Peyer's patch (tissue), 4 donors: ENCODE measurements at regions not wholly inside any gene's neighbourhood (a gene's known extent, or its start where the extent isn't known, plus 50 kb on each side); places are given as distances from the start of the nearest gene placed in this dataset.

Source experiments
- DNase-seq, 3 donors: peaks; one replicate each; pipeline ENCODE4 v3.0.0-alpha.2; 2017 to 2019
- H3K27ac ChIP-seq, 4 donors: fragments of 200-600 bp; sonication (generic); one replicate each; pipeline ENCODE4 v1.5.1; 2016 to 2019
- H3K27me3 ChIP-seq, 2 donors: fragments of 200-600 bp; sonication (generic); one replicate each; pipeline ENCODE4 v1.5.1; 2019
- H3K36me3 ChIP-seq, 3 donors: fragments of 200-600 bp; sonication (generic); one replicate each; pipeline ENCODE4 v1.5.1; 2016 to 2019
- H3K4me1 ChIP-seq, 4 donors: fragments of 200-600 bp; sonication (generic); one replicate each; pipeline ENCODE4 v1.5.1; 2016 to 2019
- H3K4me3 ChIP-seq, 4 donors: fragments of 200-600 bp; sonication (generic); 1 replicate in 3 of 4; 2 replicates in 1 of 4; pipeline ENCODE4 v1.5.1; 2016 to 2019; ENCODE audit warnings: mild to moderate bottlenecking in 1 of 4
- H3K9me3 ChIP-seq, 4 donors: fragments of 200-600 bp; sonication (generic); one replicate each; pipeline ENCODE4 v1.5.1; 2016 to 2019; ENCODE audit warnings: mild to moderate bottlenecking in 1 of 4
- POLR2A ChIP-seq, 2 donors: fragments of 450-650 bp; IDR thresholded peaks; one replicate each; pipeline ENCODE4 v1.5.1; 2017; ENCODE audit warnings: antibody characterized with exemption in 2 of 2, mild to moderate bottlenecking in 2 of 2, moderate library complexity in 2 of 2
- TF ChIP-seq, protein P1 (sequence below), 6 experiments: fragments of 450-650 bp in 4 of 6; fragments of 200-600 bp in 2 of 6; sonication (generic) in 1 of 6; IDR thresholded peaks; one replicate each; pipeline ENCODE4 v1.5.1; 2017 to 2019; ENCODE audit warnings: antibody characterized with exemption in 6 of 6, mild to moderate bottlenecking in 3 of 6, moderate library complexity in 1 of 6

DNA sequence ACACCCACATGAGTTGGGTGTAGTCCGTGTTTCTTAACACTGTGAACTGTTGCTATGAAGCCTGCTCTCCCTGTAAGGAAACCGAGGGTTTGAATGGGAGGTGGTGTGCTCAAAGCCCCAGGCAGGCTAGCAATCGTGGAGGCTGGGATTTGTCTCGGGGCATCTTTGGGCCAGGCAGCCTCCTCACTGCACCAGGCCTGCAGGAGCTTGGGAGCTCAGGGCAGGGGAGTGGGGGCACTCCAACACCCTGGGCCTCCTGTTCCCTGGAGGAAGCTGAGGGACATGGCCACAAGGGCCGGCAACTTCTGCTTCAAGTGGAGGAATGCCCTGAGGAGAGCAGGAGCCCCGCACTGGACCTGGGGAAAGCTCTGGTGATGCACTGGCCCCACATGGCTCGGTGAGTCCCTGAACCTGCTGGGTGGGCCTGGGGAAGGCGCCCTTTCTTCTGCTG lies 164.7 kb upstream of the B3GAT1 start:
- no peaks in the 10 kb centered on the region for H3K9me3 ChIP-seq
- H3K27me3 ChIP-seq: no peaks in the 10 kb centered on the region
- H3K36me3 ChIP-seq: no peaks in the 10 kb centered on the region
- TF ChIP-seq POLR2A (IDR thresholded peaks at IDR 0.05): no peak
- TF ChIP-seq, protein P1, sequence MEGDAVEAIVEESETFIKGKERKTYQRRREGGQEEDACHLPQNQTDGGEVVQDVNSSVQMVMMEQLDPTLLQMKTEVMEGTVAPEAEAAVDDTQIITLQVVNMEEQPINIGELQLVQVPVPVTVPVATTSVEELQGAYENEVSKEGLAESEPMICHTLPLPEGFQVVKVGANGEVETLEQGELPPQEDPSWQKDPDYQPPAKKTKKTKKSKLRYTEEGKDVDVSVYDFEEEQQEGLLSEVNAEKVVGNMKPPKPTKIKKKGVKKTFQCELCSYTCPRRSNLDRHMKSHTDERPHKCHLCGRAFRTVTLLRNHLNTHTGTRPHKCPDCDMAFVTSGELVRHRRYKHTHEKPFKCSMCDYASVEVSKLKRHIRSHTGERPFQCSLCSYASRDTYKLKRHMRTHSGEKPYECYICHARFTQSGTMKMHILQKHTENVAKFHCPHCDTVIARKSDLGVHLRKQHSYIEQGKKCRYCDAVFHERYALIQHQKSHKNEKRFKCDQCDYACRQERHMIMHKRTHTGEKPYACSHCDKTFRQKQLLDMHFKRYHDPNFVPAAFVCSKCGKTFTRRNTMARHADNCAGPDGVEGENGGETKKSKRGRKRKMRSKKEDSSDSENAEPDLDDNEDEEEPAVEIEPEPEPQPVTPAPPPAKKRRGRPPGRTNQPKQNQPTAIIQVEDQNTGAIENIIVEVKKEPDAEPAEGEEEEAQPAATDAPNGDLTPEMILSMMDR (IDR thresholded peaks at IDR 0.05): no peak
- no peak overlapping the region for H3K27ac ChIP-seq
- no peak overlapping the region for H3K4me3 ChIP-seq
- DNase-seq: no peak
- H3K4me1 ChIP-seq: no peaks in the 10 kb centered on the region

DNA sequence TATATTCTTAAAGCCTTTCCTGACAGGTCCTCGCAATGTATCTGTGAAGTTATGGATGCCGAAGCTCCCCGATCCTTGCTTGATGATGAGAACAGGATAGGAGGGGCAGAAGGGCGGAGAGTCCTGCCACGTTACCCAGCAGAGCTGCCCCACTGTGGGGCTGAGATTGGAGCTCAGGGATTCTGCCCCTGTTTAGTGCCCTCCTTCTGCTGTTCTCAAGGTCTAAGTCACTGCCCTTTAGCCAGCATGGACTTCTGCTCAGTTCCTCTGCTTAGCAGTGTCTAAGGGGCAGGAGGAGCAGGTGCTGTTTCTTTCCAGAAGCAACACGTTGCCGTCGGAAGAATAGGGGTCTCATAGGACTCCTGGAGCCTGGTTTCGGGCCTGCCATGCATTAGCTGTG lies 164.2 kb upstream of the B3GAT1 start:
- no peak overlapping the region for H3K4me3 ChIP-seq
- no peaks in the 10 kb centered on the region for H3K36me3 ChIP-seq
- H3K27ac ChIP-seq: no peak overlapping the region
- no peak for TF ChIP-seq POLR2A (IDR thresholded peaks at IDR 0.05)
- TF ChIP-seq, protein P1 (IDR thresholded peaks at IDR 0.05): no peak
- no peaks in the 10 kb centered on the region for H3K9me3 ChIP-seq
- no peak for DNase-seq
- H3K27me3 ChIP-seq: no peaks in the 10 kb centered on the region
- H3K4me1 ChIP-seq: no peaks in the 10 kb centered on the region

DNA sequence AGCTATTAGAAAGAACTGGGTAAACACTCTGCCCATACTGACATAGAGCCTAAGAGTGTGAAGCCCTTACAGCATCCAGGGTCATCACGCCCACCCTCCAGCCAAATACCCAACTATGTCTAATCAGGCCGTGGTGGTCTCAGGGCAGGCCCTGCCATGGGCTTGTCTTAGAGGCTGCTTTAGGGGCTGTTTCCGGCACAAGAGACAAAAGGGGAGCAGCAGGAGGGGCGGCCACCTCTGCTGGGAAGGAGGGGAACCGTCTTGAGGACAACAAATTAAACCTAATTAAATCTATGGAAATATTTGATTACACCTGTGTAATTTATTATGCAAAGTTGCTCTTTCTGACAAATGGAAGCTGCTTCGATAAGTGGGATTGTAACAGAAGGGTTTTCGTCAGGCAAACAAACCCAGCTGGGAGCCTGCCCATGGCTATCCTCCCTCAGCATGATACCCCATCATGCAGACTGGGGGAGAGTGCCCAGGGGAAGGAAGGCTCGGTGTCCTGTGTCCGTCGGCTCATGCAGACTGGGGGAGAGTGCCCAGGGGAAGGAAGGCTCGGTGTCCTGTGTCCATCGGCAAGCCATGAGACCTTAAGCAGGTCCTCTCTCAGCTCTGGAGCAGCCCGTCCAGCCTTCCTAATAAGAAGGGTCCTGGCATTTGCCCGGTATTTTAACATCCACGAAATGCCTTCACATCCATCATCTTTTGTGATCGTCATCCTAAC lies 163.6 kb upstream of the B3GAT1 start:
- TF ChIP-seq, protein P1 (IDR thresholded peaks at IDR 0.05): no peak
- TF ChIP-seq POLR2A (IDR thresholded peaks at IDR 0.05): no peak
- DNase-seq: no peak
- Histone ChIP-seq H3K4me1 (no peaks in the 10 kb centered on the region), H3K27me3 (no peaks in the 10 kb centered on the region), H3K4me3 (no peak overlapping the region), H3K27ac (no peak overlapping the region), H3K36me3 (no peaks in the 10 kb centered on the region), H3K9me3 (no peaks in the 10 kb centered on the region)

DNA sequence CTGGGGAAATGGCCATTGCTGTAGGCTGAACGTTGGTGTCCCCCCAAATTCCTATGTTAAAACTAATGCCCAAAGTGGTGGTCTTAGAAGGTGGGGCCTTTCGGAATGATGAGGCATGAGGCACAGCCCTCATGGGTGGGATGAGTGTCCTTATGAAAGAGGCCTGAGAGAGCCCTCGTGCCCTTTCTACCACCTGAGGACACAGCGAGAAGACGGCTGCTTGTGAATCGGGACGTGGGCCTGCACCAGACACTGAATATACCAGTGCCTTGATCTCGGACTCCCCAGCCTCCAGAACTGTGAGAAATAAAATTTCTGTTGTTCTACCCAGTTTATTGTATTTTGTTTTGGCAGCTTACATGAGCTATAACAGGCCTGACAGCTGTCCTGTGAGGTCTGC lies 162.9 kb upstream of the B3GAT1 start:
- no peaks in the 10 kb centered on the region for H3K4me1 ChIP-seq
- H3K27me3 ChIP-seq: no peaks in the 10 kb centered on the region
- no peaks in the 10 kb centered on the region for H3K9me3 ChIP-seq
- no peak overlapping the region for H3K4me3 ChIP-seq
- no peaks in the 10 kb centered on the region for H3K36me3 ChIP-seq
- DNase-seq: no peak
- TF ChIP-seq, protein P1 (IDR thresholded peaks at IDR 0.05): no peak
- no peak for TF ChIP-seq POLR2A (IDR thresholded peaks at IDR 0.05)
- H3K27ac ChIP-seq: no peak overlapping the region

DNA sequence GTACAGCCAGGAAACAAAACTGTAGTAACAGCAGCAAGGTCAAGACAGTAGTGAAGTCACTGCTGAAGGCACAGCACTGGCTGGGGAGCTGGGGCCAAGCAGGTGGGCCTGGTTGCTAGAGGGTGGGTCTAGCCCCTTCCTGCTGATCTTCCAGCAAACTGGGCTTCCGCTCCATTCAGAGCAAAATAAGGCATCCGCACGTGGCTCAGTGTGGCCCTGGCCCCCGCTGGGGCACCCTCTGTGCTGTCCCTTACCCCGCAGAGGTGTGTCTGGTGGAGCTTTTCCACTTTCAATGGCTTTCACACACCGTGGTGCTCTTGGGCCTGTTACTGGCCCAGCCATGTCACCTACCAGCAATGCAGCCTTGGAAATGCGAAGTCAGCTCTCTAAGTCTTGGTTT lies 162.4 kb upstream of the B3GAT1 start:
- H3K4me1 ChIP-seq: no peaks in the 10 kb centered on the region
- DNase-seq: no peak
- H3K27ac ChIP-seq: no peak overlapping the region
- TF ChIP-seq, protein P1 (IDR thresholded peaks at IDR 0.05): no peak
- no peak for TF ChIP-seq POLR2A (IDR thresholded peaks at IDR 0.05)
- H3K36me3 ChIP-seq: no peaks in the 10 kb centered on the region
- no peaks in the 10 kb centered on the region for H3K9me3 ChIP-seq
- no peak overlapping the region for H3K4me3 ChIP-seq
- H3K27me3 ChIP-seq: no peaks in the 10 kb centered on the region
